ENCODE measurements at regions not wholly inside any gene's neighbourhood (a gene's known extent, or its start where the extent isn't known, plus 50 kb on each side); places are given as distances from the start of the nearest gene placed in this dataset.

DNA sequence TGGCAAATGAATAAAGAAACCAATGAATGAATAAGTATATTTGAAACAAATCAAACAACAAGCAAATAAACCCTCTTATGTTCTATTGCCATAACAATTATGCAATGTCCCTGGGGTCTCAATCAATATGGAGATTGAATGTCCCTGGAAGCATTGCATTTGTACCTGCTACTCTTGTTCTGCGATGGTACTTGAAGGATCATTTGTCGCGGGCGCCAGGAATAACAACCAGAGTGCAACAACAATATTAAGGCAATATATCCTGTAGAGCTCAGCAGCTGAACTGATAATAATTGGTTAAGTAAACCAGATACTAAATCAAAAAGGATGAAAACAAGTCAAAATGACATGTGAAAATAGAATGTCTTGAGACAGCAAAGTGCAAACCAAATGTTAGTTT is 1001.9 kb upstream of the NUDT12 start:
- H3K4me3 Mint-ChIP-seq: no peak overlapping the region
- no peaks in the 10 kb centered on the region for H3K9me3 ChIP-seq (ENCODE audit: control insufficient read depth, low read depth, low read length)
- no peaks in the 10 kb centered on the region; a peak in 1 of 7 replicates for H3K36me3 Mint-ChIP-seq (ENCODE audit: insufficient read depth in 1 of 3, low read depth in 3 of 3)
- TF ChIP-seq, protein P1, sequence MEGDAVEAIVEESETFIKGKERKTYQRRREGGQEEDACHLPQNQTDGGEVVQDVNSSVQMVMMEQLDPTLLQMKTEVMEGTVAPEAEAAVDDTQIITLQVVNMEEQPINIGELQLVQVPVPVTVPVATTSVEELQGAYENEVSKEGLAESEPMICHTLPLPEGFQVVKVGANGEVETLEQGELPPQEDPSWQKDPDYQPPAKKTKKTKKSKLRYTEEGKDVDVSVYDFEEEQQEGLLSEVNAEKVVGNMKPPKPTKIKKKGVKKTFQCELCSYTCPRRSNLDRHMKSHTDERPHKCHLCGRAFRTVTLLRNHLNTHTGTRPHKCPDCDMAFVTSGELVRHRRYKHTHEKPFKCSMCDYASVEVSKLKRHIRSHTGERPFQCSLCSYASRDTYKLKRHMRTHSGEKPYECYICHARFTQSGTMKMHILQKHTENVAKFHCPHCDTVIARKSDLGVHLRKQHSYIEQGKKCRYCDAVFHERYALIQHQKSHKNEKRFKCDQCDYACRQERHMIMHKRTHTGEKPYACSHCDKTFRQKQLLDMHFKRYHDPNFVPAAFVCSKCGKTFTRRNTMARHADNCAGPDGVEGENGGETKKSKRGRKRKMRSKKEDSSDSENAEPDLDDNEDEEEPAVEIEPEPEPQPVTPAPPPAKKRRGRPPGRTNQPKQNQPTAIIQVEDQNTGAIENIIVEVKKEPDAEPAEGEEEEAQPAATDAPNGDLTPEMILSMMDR (conservative IDR thresholded peaks at IDR 0.05): no peak
- H4K91ac ChIP-seq (ENCODE audit: insufficient read length, low read depth, low read length): no peak overlapping the region
- WGBS (ENCODE audit: extremely low coverage, insufficient read length, low lambda C conversion rate): no CpG with 5 or more reads among the region's 4 CpGs
- H2BK20ac ChIP-seq (ENCODE audit: low read depth, low read length, poor library complexity, severe bottlenecking): no peak overlapping the region
- H2BK5ac ChIP-seq (ENCODE audit: insufficient read length, low read length): no peak overlapping the region
- no peak overlapping the region for H3T11ph ChIP-seq (ENCODE audit: low read length)
- no peaks in the 10 kb centered on the region for H3K79me2 ChIP-seq (ENCODE audit: insufficient read depth, low read length)
- no peak overlapping the region for H2AK5ac ChIP-seq (ENCODE audit: insufficient read length, low read length)
- H3K9ac ChIP-seq (ENCODE audit: extremely low read depth, insufficient read length, low read length): no peak overlapping the region
- H3K27me3 Mint-ChIP-seq (ENCODE audit: low read depth): no peaks in the 10 kb centered on the region
- no peaks in the 10 kb centered on the region for H3K27me3 ChIP-seq (ENCODE audit: insufficient read depth, low read length)
- H3K18ac ChIP-seq (ENCODE audit: insufficient read length, low read depth, low read length): no peak overlapping the region
- H3K9me3 Mint-ChIP-seq: peaks cover 0 to 2% of the 10 kb centered on the region in 2 experiments; a peak in 2 of 5 replicates
- H2BK15ac ChIP-seq (ENCODE audit: low read depth, low read length): no peak overlapping the region
- no peak overlapping the region for H3K56ac ChIP-seq (ENCODE audit: insufficient read length, low read depth, low read length)
- no peak overlapping the region for H3K14ac ChIP-seq (ENCODE audit: insufficient read depth, low read length)
- H3K4me1 Mint-ChIP-seq: no peaks in the 10 kb centered on the region
- H4K8ac ChIP-seq (replicated peaks; ENCODE audit: insufficient read length, low read depth, low read length): no peak overlapping the region
- no peak overlapping the region for H3K27ac Mint-ChIP-seq
- H3K4me1 ChIP-seq (ENCODE audit: insufficient read depth, low read length): no peaks in the 10 kb centered on the region
- no peak overlapping the region for H3K4me2 ChIP-seq (ENCODE audit: insufficient read depth, insufficient read length, low read length)
- no peak overlapping the region for H4K5ac ChIP-seq (ENCODE audit: insufficient read length, low read depth, low read length)
- no peaks in the 10 kb centered on the region for H4K20me1 ChIP-seq (ENCODE audit: control insufficient read depth, insufficient read depth, insufficient read length)
- no peak overlapping the region for H3K27ac ChIP-seq (ENCODE audit: insufficient read length, low read depth, low read length)
- H2BK120ac ChIP-seq (ENCODE audit: low read depth, low read length, poor library complexity, severe bottlenecking): no peak overlapping the region
- no peaks in the 10 kb centered on the region for H3K79me1 ChIP-seq (ENCODE audit: insufficient read depth, low read depth, low read length, poor library complexity, severe bottlenecking)
- H3K23me2 ChIP-seq (ENCODE audit: insufficient read length, low read depth, low read length, poor library complexity, severe bottlenecking): no peaks in the 10 kb centered on the region
- no peak overlapping the region for H3K23ac ChIP-seq (ENCODE audit: insufficient read length, low read depth, low read length)
- no peak overlapping the region for H2AFZ ChIP-seq (ENCODE audit: low read length)
- DNase-seq: no peak
- H3K4ac ChIP-seq (ENCODE audit: low read depth, low read length): no peak overlapping the region
- no peak overlapping the region for H2BK12ac ChIP-seq (ENCODE audit: insufficient read length, low read depth, low read length)
